MCF 10A (cell line): ENCODE measurements at regions not wholly inside any gene's neighbourhood (a gene's known extent, or its start where the extent isn't known, plus 50 kb on each side); places are given as distances from the start of the nearest gene placed in this dataset.

Experiments used
- BruUV-seq: library from RNA; stranded (reverse); fragments of 400-500 nt; replicated peaks from 2 replicates; lab custom pipeline; 2021; lab: Mats Ljungman, UMichigan
- CTCF ChIA-PET: fragments of 300-600 bp; sonication (Branson Sonifier 250); formaldehyde crosslinking; extraction: SDS; loops from one replicate; lab custom pipeline; 2021; ENCODE audit warnings: antibody characterized with exemption, inconsistent platforms; lab: Yijun Ruan, JAX
- POLR2A ChIA-PET: fragments of 300-600, 350-650 bp; sonication (Branson Sonifier 250); formaldehyde crosslinking; extraction: SDS; loops from one replicate; lab custom pipeline; 2020; ENCODE audit warnings: antibody characterized with exemption, inconsistent platforms; lab: Yijun Ruan, JAX
- DNase-seq: peaks from one replicate; pipeline ENCODE4 v3.0.0-alpha.2; 2018; ENCODE audit not compliant: unreplicated experiment
- H3K27ac Mint-ChIP-seq: one replicate; pipeline ENCODE4 v1.8.0; 2022; ENCODE audit warnings: mild to moderate bottlenecking, low read depth, mixed read lengths; ENCODE audit not compliant: unreplicated experiment
- H3K27me3 Mint-ChIP-seq: one replicate; pipeline ENCODE4 v1.8.0; 2022; ENCODE audit warnings: mixed read lengths; ENCODE audit not compliant: insufficient read depth, unreplicated experiment
- H3K36me3 Mint-ChIP-seq: one replicate; pipeline ENCODE4 v1.8.0; 2022; ENCODE audit warnings: mild to moderate bottlenecking, moderate library complexity, mixed read lengths; ENCODE audit not compliant: insufficient read depth, unreplicated experiment
- H3K4me1 Mint-ChIP-seq: one replicate; pipeline ENCODE4 v1.8.0; 2022; ENCODE audit warnings: mixed read lengths; ENCODE audit not compliant: insufficient read depth, unreplicated experiment
- H3K4me3 Mint-ChIP-seq: one replicate; pipeline ENCODE4 v1.8.0; 2022; ENCODE audit warnings: mild to moderate bottlenecking, moderate library complexity, mixed read lengths; ENCODE audit not compliant: unreplicated experiment
- H3K9me3 Mint-ChIP-seq: one replicate; pipeline ENCODE4 v1.8.0; 2022; ENCODE audit warnings: mixed read lengths; ENCODE audit not compliant: unreplicated experiment
- CTCF ChIP-seq: fragments of 200-600 bp; IDR thresholded peaks from one replicate; pipeline ENCODE4 v1.8.0; 2022; ENCODE audit warnings: antibody characterized with exemption, mild to moderate bottlenecking; ENCODE audit not compliant: unreplicated experiment
- intact Hi-C: fragments of 100-400 bp; cut with micrococcal nuclease; formaldehyde crosslinking; loops from 2 replicates; pipeline ENCODE4 v1.14.1; 2022

GRCh38 chr2:42960002-42960841 lies 167.8 kb upstream of the HAAO start:
- H3K27me3 Mint-ChIP-seq: no peaks in the 10 kb centered on the region
- H3K9me3 Mint-ChIP-seq: no peaks in the 10 kb centered on the region
- DNase-seq: no peak
- CTCF ChIA-PET: interaction anchor here (1.2 kb wide), 1 partner anchor 15 kb away, joined by 3 read pairs; no protein-coding TSS in a partner anchor
- intact Hi-C loops: no loop called here
- no peak for TF ChIP-seq CTCF
- no peak overlapping the region for H3K4me3 Mint-ChIP-seq
- no peaks in the 10 kb centered on the region for H3K36me3 Mint-ChIP-seq
- POLR2A ChIA-PET: interaction anchor here (0.9 kb wide), 1 partner anchor 260 kb away, joined by 3 read pairs; no protein-coding TSS in a partner anchor
- BruUV-seq: no TSS peak
- H3K27ac Mint-ChIP-seq: peak overlapping the region; percentile 15
- peaks cover 37% of the 10 kb centered on the region for H3K4me1 Mint-ChIP-seq

GRCh38 chr2:42959234-42960001 lies 167.0 kb upstream of the HAAO start:
- Mint-ChIP-seq H3K36me3 (no peaks in the 10 kb centered on the region), H3K27ac (peak overlapping the region; percentile 15), H3K4me3 (no peak overlapping the region), H3K9me3 (no peaks in the 10 kb centered on the region), H3K4me1 (peaks cover 32% of the 10 kb centered on the region), H3K27me3 (no peaks in the 10 kb centered on the region)
- POLR2A ChIA-PET: interaction anchor here (0.6 to 0.9 kb wide), 2 partner anchors 261 to 579 kb away, joined by 3 read pairs; no protein-coding TSS in a partner anchor
- no TSS peak for BruUV-seq
- CTCF ChIA-PET: interaction anchor here (0.6 to 1.2 kb wide), 2 partner anchors 15 to 524 kb away, joined by 3 read pairs; no protein-coding TSS in a partner anchor
- DNase-seq: peak; percentile 76
- no peak for TF ChIP-seq CTCF
- intact Hi-C loops: no loop called here

GRCh38 chr2:42958741-42959233 lies 166.4 kb upstream of the HAAO start:
- ChIA-PET POLR2A (interaction anchor here (0.6 kb wide), 1 partner anchor 580 kb away, joined by 3 read pairs; no protein-coding TSS in a partner anchor), CTCF (no interaction called here)
- TF ChIP-seq CTCF: no peak
- H3K9me3 Mint-ChIP-seq: no peaks in the 10 kb centered on the region
- BruUV-seq: no TSS peak
- peaks cover 31% of the 10 kb centered on the region for H3K4me1 Mint-ChIP-seq
- no peak for DNase-seq
- H3K27ac Mint-ChIP-seq: peak overlapping the region; percentile 15
- no peak overlapping the region for H3K4me3 Mint-ChIP-seq
- intact Hi-C loops: no loop called here
- no peaks in the 10 kb centered on the region for H3K27me3 Mint-ChIP-seq
- no peaks in the 10 kb centered on the region for H3K36me3 Mint-ChIP-seq

- H3K27me3 Mint-ChIP-seq: no peaks in the 10 kb centered on the region
- no peak overlapping the region for H3K4me3 Mint-ChIP-seq
- no peak for DNase-seq
- intact Hi-C loops: no loop called here
- ChIA-PET CTCF (interaction anchor here (0.5 to 3.0 kb wide), 6 partner anchors 10 to 382 kb away, joined by 3 to 15 read pairs (median 3); no protein-coding TSS in a partner anchor), POLR2A (no interaction called here)
- no peaks in the 10 kb centered on the region for H3K9me3 Mint-ChIP-seq
- H3K36me3 Mint-ChIP-seq: no peaks in the 10 kb centered on the region
- no TSS peak for BruUV-seq
- H3K4me1 Mint-ChIP-seq: peaks cover 28% of the 10 kb centered on the region
- H3K27ac Mint-ChIP-seq: no peak overlapping the region
- TF ChIP-seq CTCF: no peak
Measured at GRCh38 chr2:42957861-42958301, 165.5 kb upstream of the HAAO start.
